A549 (cell line): ENCODE measurements at regions not wholly inside any gene's neighbourhood (a gene's known extent, or its start where the extent isn't known, plus 50 kb on each side); places are given as distances from the start of the nearest gene placed in this dataset.

Experiments used
- ATOH8 ChIP-seq: fragments of 250-450 bp; sonication (Bioruptor Pico); IDR thresholded peaks from 2 replicates; pipeline ENCODE4 v1.5.0; 2020; ENCODE audit warnings: low read depth, mild to moderate bottlenecking, moderate library complexity
- CBX8 ChIP-seq: fragments of 200-600 bp; sonication (generic); IDR thresholded peaks from 2 replicates; pipeline ENCODE4 v1.6.1; 2016
- CTCF ChIP-seq: fragments of >200 bp; sonication (Bioruptor Twin); formaldehyde crosslinking; IDR thresholded peaks from 3 replicates; pipeline ENCODE4 v1.5.1; 2016
- EP300 ChIP-seq, 2 experiments: fragments of >200 bp; sonication (Bioruptor Twin); formaldehyde crosslinking; IDR thresholded peaks; 2 replicates in 1 of 2; 3 replicates in 1 of 2; pipeline ENCODE4 v1.6.1; 2016 to 2017
- FOSL2 ChIP-seq, 2 experiments: fragments of 450-650 bp in 1 of 2; fragments of >200 bp in 1 of 2; sonication (Bioruptor Twin) in 1 of 2; formaldehyde crosslinking; IDR thresholded peaks; 2 replicates each; pipeline versions ENCODE4 v1.5.0 to v1.6.1; 2016 to 2020; ENCODE audit warnings: mild to moderate bottlenecking in 1 of 2, moderate library complexity in 1 of 2
- PBX3 ChIP-seq: IDR thresholded peaks from 2 replicates; pipeline ENCODE4 v1.6.1; 2012
- POLR2A ChIP-seq: IDR thresholded peaks from 2 replicates; pipeline ENCODE4 v1.6.1; 2012; ENCODE audit warnings: mild to moderate bottlenecking, low read length
- TP53 ChIP-seq: fragments of 250-450 bp; sonication (Bioruptor Pico); IDR thresholded peaks from 2 replicates; pipeline ENCODE4 v1.5.0; 2021; ENCODE audit warnings: mild to moderate bottlenecking, moderate library complexity
- USF2 ChIP-seq: fragments of 450-650 bp; IDR thresholded peaks from 2 replicates; pipeline ENCODE4 v1.6.1; 2014; ENCODE audit warnings: antibody characterized with exemption

- TF ChIP-seq EP300 (IDR thresholded peaks at IDR 0.05) (no peak), CTCF (no peak), CBX8 (no peak), ATOH8 (no peak), TP53 (CRISPR knock-in tag) (no peak), FOSL2 (IDR thresholded peaks at IDR 0.05) (no peak), FOSL2 (CRISPR knock-in tag; IDR thresholded peaks at IDR 0.05) (no peak), PBX3 (no peak), USF2 (no peak), POLR2A (no peak)
These were observed 626.0 kb downstream of the KCTD8 start for GRCh38 chr4:43822621-43823020.
